ENCODE measurements at regions not wholly inside any gene's neighbourhood (a gene's known extent, or its start where the extent isn't known, plus 50 kb on each side); places are given as distances from the start of the nearest gene placed in this dataset.

GRCh38 chr16:73473713-73474112, 425.8 kb upstream of the ZFHX3 start:
- WGBS, 2 experiments (ENCODE audit: insufficient coverage in 2 of 2): 100% methylated on average over 3 of the region's 3 CpGs

GRCh38 chr16:73464834-73465233, 416.9 kb upstream of the ZFHX3 start:
- Histone ChIP-seq H3K4me1 (ENCODE audit: control insufficient read depth, insufficient read depth, low read length, poor library complexity, severe bottlenecking) (no peaks in the 10 kb centered on the region), H3K36me3 (ENCODE audit: control insufficient read depth, insufficient read depth, low read length) (no peaks in the 10 kb centered on the region), H3K4me3 (ENCODE audit: extremely low read depth, insufficient read depth, low read length, poor library complexity, severe bottlenecking) (no peak overlapping the region), H3K9me3 (ENCODE audit: control insufficient read depth, low read length) (no peaks in the 10 kb centered on the region), H3K27ac (ENCODE audit: low read depth, low read length, severe bottlenecking) (no peak overlapping the region)
- 94% methylated on average over 9 to 11 of the region's 11 CpGs for WGBS, 2 experiments (ENCODE audit: insufficient coverage in 2 of 2)

More at GRCh38 chr16:73473713-73474112, 425.8 kb upstream of the ZFHX3 start:
- Histone ChIP-seq H3K36me3 (ENCODE audit: control insufficient read depth, insufficient read depth, low read length) (no peaks in the 10 kb centered on the region), H3K9me3 (ENCODE audit: control insufficient read depth, low read length) (no peaks in the 10 kb centered on the region), H3K27ac (ENCODE audit: low read depth, low read length, severe bottlenecking) (no peak overlapping the region), H3K4me3 (ENCODE audit: extremely low read depth, insufficient read depth, low read length, poor library complexity, severe bottlenecking) (no peak overlapping the region), H3K4me1 (ENCODE audit: control insufficient read depth, insufficient read depth, low read length, poor library complexity, severe bottlenecking) (no peaks in the 10 kb centered on the region)

GRCh38 chr16:73459586-73459985, 411.7 kb upstream of the ZFHX3 start:
- 72 to 89% methylated on average over 3 to 4 of the region's 5 CpGs for WGBS, 2 experiments (ENCODE audit: insufficient coverage in 2 of 2)
- H3K9me3 ChIP-seq (ENCODE audit: control insufficient read depth, low read length): no peaks in the 10 kb centered on the region
- no peaks in the 10 kb centered on the region for H3K36me3 ChIP-seq (ENCODE audit: control insufficient read depth, insufficient read depth, low read length)
- H3K4me3 ChIP-seq (ENCODE audit: extremely low read depth, insufficient read depth, low read length, poor library complexity, severe bottlenecking): no peak overlapping the region
- no peaks in the 10 kb centered on the region for H3K4me1 ChIP-seq (ENCODE audit: control insufficient read depth, insufficient read depth, low read length, poor library complexity, severe bottlenecking)
- no peak overlapping the region for H3K27ac ChIP-seq (ENCODE audit: low read depth, low read length, severe bottlenecking)

- no peak overlapping the region for H3K4me3 ChIP-seq (ENCODE audit: extremely low read depth, insufficient read depth, low read length, poor library complexity, severe bottlenecking)
- H3K4me1 ChIP-seq (ENCODE audit: control insufficient read depth, insufficient read depth, low read length, poor library complexity, severe bottlenecking): no peaks in the 10 kb centered on the region
- H3K36me3 ChIP-seq (ENCODE audit: control insufficient read depth, insufficient read depth, low read length): no peaks in the 10 kb centered on the region
- 100% methylated on average over 1 of the region's 1 CpG for WGBS, 2 experiments (ENCODE audit: insufficient coverage in 2 of 2)
- no peak overlapping the region for H3K27ac ChIP-seq (ENCODE audit: low read depth, low read length, severe bottlenecking)
- H3K9me3 ChIP-seq (ENCODE audit: control insufficient read depth, low read length): no peaks in the 10 kb centered on the region
Measured at GRCh38 chr16:73457851-73458250, 409.9 kb upstream of the ZFHX3 start.

- no peaks in the 10 kb centered on the region for H3K36me3 ChIP-seq (ENCODE audit: control insufficient read depth, insufficient read depth, low read length)
- no peak overlapping the region for H3K27ac ChIP-seq (ENCODE audit: low read depth, low read length, severe bottlenecking)
- no peak overlapping the region for H3K4me3 ChIP-seq (ENCODE audit: extremely low read depth, insufficient read depth, low read length, poor library complexity, severe bottlenecking)
- no peaks in the 10 kb centered on the region for H3K9me3 ChIP-seq (ENCODE audit: control insufficient read depth, low read length)
- H3K4me1 ChIP-seq (ENCODE audit: control insufficient read depth, insufficient read depth, low read length, poor library complexity, severe bottlenecking): no peaks in the 10 kb centered on the region
- 83 to 88% methylated on average over 1 to 2 of the region's 3 CpGs for WGBS, 2 experiments (ENCODE audit: insufficient coverage in 2 of 2)
Measured at GRCh38 chr16:73448970-73449369, 401.0 kb upstream of the ZFHX3 start.

GRCh38 chr16:73447846-73448245, 399.9 kb upstream of the ZFHX3 start:
- no CpG with 5 or more reads among the region's 2 CpGs for WGBS, 2 experiments (ENCODE audit: insufficient coverage in 2 of 2)
- no peak overlapping the region for H3K4me3 ChIP-seq (ENCODE audit: extremely low read depth, insufficient read depth, low read length, poor library complexity, severe bottlenecking)
- H3K9me3 ChIP-seq (ENCODE audit: control insufficient read depth, low read length): no peaks in the 10 kb centered on the region
- H3K4me1 ChIP-seq (ENCODE audit: control insufficient read depth, insufficient read depth, low read length, poor library complexity, severe bottlenecking): no peaks in the 10 kb centered on the region
- no peaks in the 10 kb centered on the region for H3K36me3 ChIP-seq (ENCODE audit: control insufficient read depth, insufficient read depth, low read length)
- no peak overlapping the region for H3K27ac ChIP-seq (ENCODE audit: low read depth, low read length, severe bottlenecking)

GRCh38 chr16:73434621-73435020, 386.7 kb upstream of the ZFHX3 start:
- 92% methylated on average over 5 of the region's 5 CpGs for WGBS, 2 experiments (ENCODE audit: insufficient coverage in 2 of 2)
- no peak overlapping the region for H3K27ac ChIP-seq (ENCODE audit: low read depth, low read length, severe bottlenecking)
- H3K9me3 ChIP-seq (ENCODE audit: control insufficient read depth, low read length): no peaks in the 10 kb centered on the region
- H3K4me1 ChIP-seq (ENCODE audit: control insufficient read depth, insufficient read depth, low read length, poor library complexity, severe bottlenecking): no peaks in the 10 kb centered on the region
- H3K4me3 ChIP-seq (ENCODE audit: extremely low read depth, insufficient read depth, low read length, poor library complexity, severe bottlenecking): no peak overlapping the region
- H3K36me3 ChIP-seq (ENCODE audit: control insufficient read depth, insufficient read depth, low read length): no peaks in the 10 kb centered on the region

GRCh38 chr16:73433731-73434307, 385.9 kb upstream of the ZFHX3 start:
- H3K36me3 ChIP-seq (ENCODE audit: control insufficient read depth, insufficient read depth, low read length): no peaks in the 10 kb centered on the region
- no peaks in the 10 kb centered on the region for H3K9me3 ChIP-seq (ENCODE audit: control insufficient read depth, low read length)
- H3K4me1 ChIP-seq (ENCODE audit: control insufficient read depth, insufficient read depth, low read length, poor library complexity, severe bottlenecking): no peaks in the 10 kb centered on the region
- H3K27ac ChIP-seq (ENCODE audit: low read depth, low read length, severe bottlenecking): no peak overlapping the region
- 74 to 85% methylated on average over 12 to 14 of the region's 16 CpGs for WGBS, 2 experiments (ENCODE audit: insufficient coverage in 2 of 2)
- H3K4me3 ChIP-seq (ENCODE audit: extremely low read depth, insufficient read depth, low read length, poor library complexity, severe bottlenecking): no peak overlapping the region

GRCh38 chr16:73432850-73433730, 385.2 kb upstream of the ZFHX3 start:
- Histone ChIP-seq H3K27ac (ENCODE audit: low read depth, low read length, severe bottlenecking) (no peak overlapping the region), H3K9me3 (ENCODE audit: control insufficient read depth, low read length) (no peaks in the 10 kb centered on the region), H3K4me3 (ENCODE audit: extremely low read depth, insufficient read depth, low read length, poor library complexity, severe bottlenecking) (no peak overlapping the region), H3K36me3 (ENCODE audit: control insufficient read depth, insufficient read depth, low read length) (no peaks in the 10 kb centered on the region), H3K4me1 (ENCODE audit: control insufficient read depth, insufficient read depth, low read length, poor library complexity, severe bottlenecking) (no peaks in the 10 kb centered on the region)
- 75 to 82% methylated on average over 10 of the region's 13 CpGs for WGBS, 2 experiments (ENCODE audit: insufficient coverage in 2 of 2)

- no peaks in the 10 kb centered on the region for H3K4me1 ChIP-seq (ENCODE audit: control insufficient read depth, insufficient read depth, low read length, poor library complexity, severe bottlenecking)
- no peak overlapping the region for H3K4me3 ChIP-seq (ENCODE audit: extremely low read depth, insufficient read depth, low read length, poor library complexity, severe bottlenecking)
- H3K9me3 ChIP-seq (ENCODE audit: control insufficient read depth, low read length): no peaks in the 10 kb centered on the region
- WGBS, 2 experiments (ENCODE audit: insufficient coverage in 2 of 2): 80 to 100% methylated on average over 1 of the region's 3 CpGs
- no peak overlapping the region for H3K27ac ChIP-seq (ENCODE audit: low read depth, low read length, severe bottlenecking)
- no peaks in the 10 kb centered on the region for H3K36me3 ChIP-seq (ENCODE audit: control insufficient read depth, insufficient read depth, low read length)
Measured at GRCh38 chr16:73430138-73430537, 382.2 kb upstream of the ZFHX3 start.

GRCh38 chr16:73428121-73428520, 380.2 kb upstream of the ZFHX3 start:
- Histone ChIP-seq H3K27ac (ENCODE audit: low read depth, low read length, severe bottlenecking) (no peak overlapping the region), H3K9me3 (ENCODE audit: control insufficient read depth, low read length) (no peaks in the 10 kb centered on the region), H3K4me3 (ENCODE audit: extremely low read depth, insufficient read depth, low read length, poor library complexity, severe bottlenecking) (no peak overlapping the region), H3K36me3 (ENCODE audit: control insufficient read depth, insufficient read depth, low read length) (no peaks in the 10 kb centered on the region), H3K4me1 (ENCODE audit: control insufficient read depth, insufficient read depth, low read length, poor library complexity, severe bottlenecking) (no peaks in the 10 kb centered on the region)
- 88 to 100% methylated on average over 8 of the region's 10 CpGs for WGBS, 2 experiments (ENCODE audit: insufficient coverage in 2 of 2)
